Testis (tissue), 2 donors: ENCODE measurements at regions not wholly inside any gene's neighbourhood (a gene's known extent, or its start where the extent isn't known, plus 50 kb on each side); places are given as distances from the start of the nearest gene placed in this dataset.

Source experiments
- POLR2A ChIP-seq: fragments of 450-650 bp; IDR thresholded peaks from one replicate; pipeline ENCODE4 v1.6.1; 2017; ENCODE audit warnings: antibody characterized with exemption, mild to moderate bottlenecking, moderate library complexity
- TF ChIP-seq, protein P1 (sequence below), 3 experiments: fragments of 450-650 bp in 2 of 3; fragments of 200-600 bp in 1 of 3; sonication (generic) in 1 of 3; IDR thresholded peaks; one replicate each; pipeline ENCODE4 v1.5.1; 2016 to 2019; ENCODE audit warnings: antibody characterized with exemption in 3 of 3, mild to moderate bottlenecking in 2 of 3, moderate library complexity in 1 of 3

DNA sequence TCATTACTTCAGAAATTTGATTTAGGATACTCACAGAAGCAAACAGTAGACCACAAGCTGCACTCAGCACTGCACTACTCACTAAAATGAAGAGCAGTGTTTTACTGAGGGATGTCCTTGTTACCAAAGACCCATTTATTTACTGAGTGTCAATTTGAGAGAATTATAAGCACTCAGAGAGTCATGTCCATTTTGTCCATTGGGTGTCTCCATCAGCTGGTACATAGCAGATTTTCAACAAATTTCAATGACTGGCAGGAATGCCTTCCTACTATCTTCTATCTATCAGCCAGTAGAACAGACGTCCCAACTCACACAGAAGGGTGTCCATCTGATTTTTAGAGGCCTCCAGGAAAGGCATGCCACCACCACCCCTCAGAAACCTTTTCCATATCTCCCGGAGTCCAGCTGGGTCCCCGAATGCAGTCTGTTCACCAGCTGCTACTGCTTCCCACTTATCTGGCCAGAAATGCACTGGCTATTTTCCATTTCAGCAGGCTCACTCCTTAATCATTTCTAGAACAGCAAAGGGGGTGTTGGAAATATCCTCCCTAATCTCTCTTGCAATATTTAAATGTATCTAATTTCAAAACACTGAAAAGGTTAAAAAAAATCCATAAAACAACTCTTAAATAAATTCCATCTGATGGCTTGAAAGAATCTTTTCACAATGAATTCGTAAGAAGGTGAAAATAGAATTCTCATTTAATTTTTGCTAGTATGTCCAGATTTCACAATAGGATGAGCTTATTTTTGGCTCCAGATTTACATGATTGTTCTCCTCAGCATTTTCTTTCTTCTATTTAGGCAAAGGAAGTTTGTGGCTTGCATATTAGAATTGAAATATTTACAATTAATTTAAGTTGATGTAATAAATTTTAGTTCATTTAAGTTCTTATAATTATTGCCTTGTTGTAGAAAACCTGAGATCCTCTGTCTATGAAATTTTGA is 1164.0 kb upstream of the CELF2 start:
- TF ChIP-seq POLR2A, result no peak
- TF ChIP-seq, protein P1, sequence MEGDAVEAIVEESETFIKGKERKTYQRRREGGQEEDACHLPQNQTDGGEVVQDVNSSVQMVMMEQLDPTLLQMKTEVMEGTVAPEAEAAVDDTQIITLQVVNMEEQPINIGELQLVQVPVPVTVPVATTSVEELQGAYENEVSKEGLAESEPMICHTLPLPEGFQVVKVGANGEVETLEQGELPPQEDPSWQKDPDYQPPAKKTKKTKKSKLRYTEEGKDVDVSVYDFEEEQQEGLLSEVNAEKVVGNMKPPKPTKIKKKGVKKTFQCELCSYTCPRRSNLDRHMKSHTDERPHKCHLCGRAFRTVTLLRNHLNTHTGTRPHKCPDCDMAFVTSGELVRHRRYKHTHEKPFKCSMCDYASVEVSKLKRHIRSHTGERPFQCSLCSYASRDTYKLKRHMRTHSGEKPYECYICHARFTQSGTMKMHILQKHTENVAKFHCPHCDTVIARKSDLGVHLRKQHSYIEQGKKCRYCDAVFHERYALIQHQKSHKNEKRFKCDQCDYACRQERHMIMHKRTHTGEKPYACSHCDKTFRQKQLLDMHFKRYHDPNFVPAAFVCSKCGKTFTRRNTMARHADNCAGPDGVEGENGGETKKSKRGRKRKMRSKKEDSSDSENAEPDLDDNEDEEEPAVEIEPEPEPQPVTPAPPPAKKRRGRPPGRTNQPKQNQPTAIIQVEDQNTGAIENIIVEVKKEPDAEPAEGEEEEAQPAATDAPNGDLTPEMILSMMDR (IDR thresholded peaks at IDR 0.05), result no peak
